RPMI7951 (cell line): ENCODE measurements at regions not wholly inside any gene's neighbourhood (a gene's known extent, or its start where the extent isn't known, plus 50 kb on each side); places are given as distances from the start of the nearest gene placed in this dataset.

Source experiments
- DNase-seq: peaks from one replicate; pipeline ENCODE4 v3.0.0-alpha.2; 2012; ENCODE audit warnings: low read depth

GRCh38 chr15:29611057-29611456, 211.2 kb downstream of the TJP1 start:
- no peak for DNase-seq

- DNase-seq, result peak; percentile 34
Observed at GRCh38 chr15:29601811-29602210, 220.5 kb downstream of the TJP1 start.

GRCh38 chr15:29600262-29600661, 222.0 kb downstream of the TJP1 start:
- DNase-seq, result no peak

GRCh38 chr15:29596266-29596665, 226.0 kb downstream of the TJP1 start:
- DNase-seq, result no peak

GRCh38 chr15:29593629-29594028, 228.6 kb downstream of the TJP1 start:
- DNase-seq, result no peak

- DNase-seq, result no peak
Observed at GRCh38 chr15:29593111-29593510, 229.2 kb downstream of the TJP1 start.

GRCh38 chr15:29590701-29591100, 231.6 kb downstream of the TJP1 start:
- DNase-seq, result no peak

- DNase-seq, result no peak
Observed at GRCh38 chr15:29589975-29590374, 232.3 kb downstream of the TJP1 start.

- DNase-seq, result no peak
Observed at GRCh38 chr15:29589416-29589815, 232.9 kb downstream of the TJP1 start.

- DNase-seq, result no peak
Observed at GRCh38 chr15:29573197-29573838, 248.9 kb downstream of the TJP1 start.

- no peak for DNase-seq
Observed at GRCh38 chr15:29571792-29572431, 250.4 kb downstream of the TJP1 start.

GRCh38 chr15:29570948-29571791, 251.1 kb downstream of the TJP1 start:
- no peak for DNase-seq

- no peak for DNase-seq
Observed at GRCh38 chr15:29570121-29570947, 251.9 kb downstream of the TJP1 start.

- DNase-seq, result no peak
Observed at GRCh38 chr15:29569533-29570092, 252.7 kb downstream of the TJP1 start.

GRCh38 chr15:29568840-29569532, 253.3 kb downstream of the TJP1 start:
- peak; percentile 18 for DNase-seq

- DNase-seq, result no peak
Observed at GRCh38 chr15:29567336-29567735, 254.9 kb downstream of the TJP1 start.

GRCh38 chr15:29566914-29567313, 255.4 kb downstream of the TJP1 start:
- no peak for DNase-seq

- no peak for DNase-seq
Observed at GRCh38 chr15:29563112-29563511, 259.2 kb downstream of the TJP1 start.

GRCh38 chr15:29560896-29561295, 261.4 kb downstream of the TJP1 start:
- DNase-seq, result no peak

- DNase-seq, result no peak
Observed at GRCh38 chr15:29558261-29558660, 264.0 kb downstream of the TJP1 start.

GRCh38 chr15:29557171-29557570, 265.1 kb downstream of the TJP1 start:
- DNase-seq, result no peak
